Epithelial cell of esophagus (primary cell): ENCODE measurements at regions not wholly inside any gene's neighbourhood (a gene's known extent, or its start where the extent isn't known, plus 50 kb on each side); places are given as distances from the start of the nearest gene placed in this dataset.

Source experiments
- DNase-seq: peaks from one replicate; pipeline ENCODE4 v3.0.0; 2010; ENCODE audit warnings: low read depth
- H3K4me3 ChIP-seq: 2 replicates; pipeline ENCODE4 v1.5.1; 2011; ENCODE audit warnings: mild to moderate bottlenecking, low read length, control low read depth
- TF ChIP-seq, protein P1 (sequence below): IDR thresholded peaks from 2 replicates; pipeline ENCODE4 v1.5.1; 2011; ENCODE audit warnings: low read depth, mild to moderate bottlenecking, low read length, control low read depth, inconsistent platforms; ENCODE audit not compliant: insufficient read depth; ENCODE audit errors: missing control alignments

DNA sequence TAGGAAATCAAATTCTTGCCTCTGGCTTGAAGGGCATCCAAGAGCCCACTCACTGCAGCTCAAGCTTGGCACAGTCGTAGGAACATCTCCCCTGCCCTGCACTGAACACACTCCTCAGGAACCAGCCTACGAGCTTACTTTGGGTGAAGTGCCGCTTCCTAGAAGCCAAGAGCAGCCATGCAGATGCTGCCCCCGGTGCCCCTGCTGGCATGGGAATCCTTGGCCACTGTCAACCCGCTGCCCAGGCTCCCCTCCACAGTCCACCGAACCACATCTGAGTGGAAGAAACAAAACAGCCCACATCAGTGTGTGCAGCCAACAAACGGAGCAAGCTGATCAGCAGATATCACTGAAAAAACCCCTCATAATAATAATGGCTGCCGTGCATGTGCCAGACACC lies 89.8 kb downstream of the TMEM215 start:
- TF ChIP-seq, protein P1, sequence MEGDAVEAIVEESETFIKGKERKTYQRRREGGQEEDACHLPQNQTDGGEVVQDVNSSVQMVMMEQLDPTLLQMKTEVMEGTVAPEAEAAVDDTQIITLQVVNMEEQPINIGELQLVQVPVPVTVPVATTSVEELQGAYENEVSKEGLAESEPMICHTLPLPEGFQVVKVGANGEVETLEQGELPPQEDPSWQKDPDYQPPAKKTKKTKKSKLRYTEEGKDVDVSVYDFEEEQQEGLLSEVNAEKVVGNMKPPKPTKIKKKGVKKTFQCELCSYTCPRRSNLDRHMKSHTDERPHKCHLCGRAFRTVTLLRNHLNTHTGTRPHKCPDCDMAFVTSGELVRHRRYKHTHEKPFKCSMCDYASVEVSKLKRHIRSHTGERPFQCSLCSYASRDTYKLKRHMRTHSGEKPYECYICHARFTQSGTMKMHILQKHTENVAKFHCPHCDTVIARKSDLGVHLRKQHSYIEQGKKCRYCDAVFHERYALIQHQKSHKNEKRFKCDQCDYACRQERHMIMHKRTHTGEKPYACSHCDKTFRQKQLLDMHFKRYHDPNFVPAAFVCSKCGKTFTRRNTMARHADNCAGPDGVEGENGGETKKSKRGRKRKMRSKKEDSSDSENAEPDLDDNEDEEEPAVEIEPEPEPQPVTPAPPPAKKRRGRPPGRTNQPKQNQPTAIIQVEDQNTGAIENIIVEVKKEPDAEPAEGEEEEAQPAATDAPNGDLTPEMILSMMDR: no peak
- H3K4me3 ChIP-seq: no peak overlapping the region
- DNase-seq: no peak

DNA sequence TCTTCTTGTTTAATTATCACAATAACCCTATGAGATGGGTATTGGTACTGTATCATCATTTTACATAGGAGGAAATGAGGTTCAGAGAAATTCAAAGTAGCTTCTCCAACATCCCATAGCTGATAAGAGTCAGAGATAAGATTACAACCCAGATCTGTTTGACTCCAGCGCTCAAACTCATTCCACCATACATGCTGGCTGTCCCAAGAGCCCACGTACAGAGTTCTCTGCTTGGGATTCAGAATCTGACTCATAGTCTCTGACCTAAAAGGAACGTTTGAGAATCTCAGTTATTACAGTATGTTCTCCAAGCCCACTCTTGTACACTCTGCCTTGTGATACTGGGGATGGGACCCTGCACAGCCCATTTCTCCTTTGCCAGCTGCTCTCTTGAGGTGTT lies 90.2 kb downstream of the TMEM215 start:
- DNase-seq: no peak
- TF ChIP-seq, protein P1: no peak

DNA sequence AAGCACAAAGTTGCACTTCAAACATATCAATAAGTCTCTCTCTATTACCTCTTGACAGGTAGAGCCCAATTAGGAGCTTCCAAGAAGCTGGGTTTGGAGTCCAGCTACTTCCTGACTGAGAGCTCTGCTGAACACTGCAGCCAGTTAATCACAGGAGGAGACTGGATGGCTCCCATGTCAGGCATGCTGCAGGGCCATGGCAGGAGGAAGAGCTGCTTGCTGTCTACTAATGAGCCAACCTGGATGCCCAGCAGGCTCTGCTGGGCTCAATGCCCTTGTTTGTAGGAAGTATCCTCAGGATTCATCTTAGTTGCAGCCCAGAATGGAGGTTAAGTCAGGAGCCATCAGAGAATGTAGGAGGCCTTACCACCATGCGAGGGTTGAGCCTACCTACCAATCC lies 91.9 kb downstream of the TMEM215 start:
- TF ChIP-seq, protein P1: no peak
- DNase-seq: peak; percentile 41
- no peak overlapping the region for H3K4me3 ChIP-seq

More for the DNA sequence above, 90.2 kb downstream of the TMEM215 start:
- H3K4me3 ChIP-seq: no peak overlapping the region

DNA sequence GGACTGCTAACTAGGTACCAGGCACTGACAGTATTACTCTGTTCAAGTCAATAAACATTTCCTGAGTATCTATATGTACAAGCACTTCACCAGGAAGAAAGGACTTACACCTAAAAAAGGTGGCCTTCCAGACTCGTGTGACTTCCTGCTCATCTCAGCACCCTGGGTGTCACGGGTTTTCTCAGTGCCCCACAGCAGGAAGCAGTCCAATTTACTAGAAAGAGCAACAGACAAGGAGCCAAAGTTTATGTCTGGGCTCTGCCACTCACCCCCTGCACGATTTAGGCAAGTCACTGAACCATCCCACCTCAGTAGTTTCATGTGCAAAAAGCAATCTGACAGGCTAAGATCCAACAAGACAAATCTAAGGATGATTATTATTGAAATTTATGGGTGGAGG lies 92.4 kb downstream of the TMEM215 start:
- no peak overlapping the region for H3K4me3 ChIP-seq
- DNase-seq: no peak
- TF ChIP-seq, protein P1: no peak

DNA sequence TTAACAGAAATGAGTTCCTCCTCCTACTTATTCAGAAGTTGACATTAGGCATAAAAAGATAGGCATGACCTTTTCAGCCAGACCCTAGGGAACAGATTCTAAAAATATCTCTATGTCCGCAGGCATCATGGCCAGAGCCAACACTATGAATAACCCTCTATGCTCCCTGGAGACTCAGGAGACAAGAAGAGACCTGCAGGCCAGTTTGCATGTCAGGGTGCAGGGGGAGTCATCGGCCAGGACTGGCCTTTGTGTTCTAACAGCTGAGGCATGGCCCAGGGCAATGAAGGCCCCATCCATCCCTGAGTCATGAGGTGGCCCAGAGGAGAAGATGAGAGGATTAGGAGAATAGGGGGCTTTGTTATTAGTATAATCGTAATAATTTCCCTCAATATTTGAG lies 93.8 kb downstream of the TMEM215 start:
- TF ChIP-seq, protein P1: no peak
- peak; percentile 38 for DNase-seq

DNA sequence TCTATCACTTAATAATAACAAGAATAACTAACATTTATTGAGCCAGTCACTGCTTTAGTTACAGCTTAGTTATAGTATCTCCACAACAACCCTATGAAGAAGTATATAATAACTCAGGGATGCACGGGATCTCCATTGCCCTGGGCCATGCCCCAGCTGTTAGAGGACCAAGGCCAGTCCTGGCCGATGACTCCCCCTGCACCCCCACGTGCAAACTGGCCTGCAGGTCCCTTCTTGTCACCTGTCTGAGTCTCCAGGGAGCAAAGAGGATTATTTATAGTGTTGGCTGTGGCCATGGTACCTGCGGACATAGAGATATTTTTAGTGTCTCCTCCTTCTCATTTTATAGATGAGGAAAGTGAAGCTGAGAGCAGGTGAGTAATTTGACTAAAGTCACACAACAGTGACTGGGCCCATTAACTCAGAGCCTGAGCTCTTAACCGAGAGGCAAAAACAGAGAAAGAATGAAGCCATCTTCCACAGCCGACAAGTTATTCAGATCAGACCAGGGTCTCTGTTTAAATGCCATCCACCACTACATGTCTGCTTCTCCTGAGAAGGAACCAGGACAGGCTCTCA lies 94.4 kb downstream of the TMEM215 start:
- H3K4me3 ChIP-seq: no peak overlapping the region
- TF ChIP-seq, protein P1: no peak
- DNase-seq: no peak

More for the DNA sequence above, 93.8 kb downstream of the TMEM215 start:
- H3K4me3 ChIP-seq: no peak overlapping the region

DNA sequence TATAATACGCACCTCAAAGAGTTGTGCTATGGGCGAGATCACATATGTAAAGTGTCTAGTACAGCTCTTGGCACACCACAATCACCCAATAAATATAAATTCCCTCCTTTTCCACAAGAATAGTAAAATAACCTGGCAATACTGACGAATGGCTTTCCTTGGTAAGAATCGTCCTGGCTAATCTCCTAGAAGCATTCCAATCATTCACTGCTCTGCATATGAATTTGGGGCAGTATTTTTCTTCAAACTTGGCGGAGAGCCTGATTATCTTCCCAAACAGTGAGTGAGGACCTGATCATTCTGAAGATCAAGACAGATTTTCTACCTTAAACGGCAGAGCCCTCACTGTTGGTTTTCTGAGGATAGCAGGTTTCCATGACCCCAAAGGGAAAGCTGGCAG lies 96.0 kb downstream of the TMEM215 start:
- no peak for DNase-seq
- TF ChIP-seq, protein P1: no peak
- H3K4me3 ChIP-seq: no peak overlapping the region
